ENCODE measurements at regions not wholly inside any gene's neighbourhood (a gene's known extent, or its start where the extent isn't known, plus 50 kb on each side); places are given as distances from the start of the nearest gene placed in this dataset.
"Not testable (repeated sequence)": the region's sequence is repeated elsewhere in the genome, so short reads cannot be mapped to it uniquely, and the experiment has no call there.

DNA sequence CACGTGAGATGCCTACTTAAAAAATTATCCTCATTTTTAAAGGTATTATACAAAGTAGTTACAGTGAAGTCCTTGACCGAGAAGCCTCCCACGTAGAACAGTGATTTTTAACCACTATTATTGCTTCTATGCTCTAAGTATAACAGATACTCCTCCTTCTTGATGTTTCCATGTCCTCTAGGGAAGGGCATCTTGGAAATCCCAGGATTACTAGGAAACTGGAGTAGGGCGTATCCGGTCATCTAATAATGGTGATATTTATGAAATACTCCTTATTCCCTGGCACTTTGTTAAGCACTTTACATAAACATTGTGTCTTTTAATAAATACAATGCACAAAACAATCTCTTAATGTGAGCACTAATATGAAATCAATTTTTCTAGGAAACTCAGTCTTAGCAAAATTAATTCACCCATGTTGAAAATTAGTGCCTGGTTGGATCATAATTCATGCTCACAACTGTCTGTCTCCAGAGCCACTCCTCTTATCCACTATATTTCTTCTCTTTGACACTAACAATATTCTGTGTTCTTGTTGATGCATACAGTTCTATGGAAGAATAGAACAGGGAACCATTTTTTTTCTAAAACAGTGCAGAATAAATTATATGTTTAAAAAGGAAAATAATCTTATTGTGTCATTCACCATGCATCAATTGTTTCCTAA lies 128.6 kb upstream of the SEMA3E start:
- Histone ChIP-seq H3K4me2 (no peak overlapping the region), H3K36me3 (no peaks in the 10 kb centered on the region), H3K27me3 (no peaks in the 10 kb centered on the region), H3K4me1 (no peaks in the 10 kb centered on the region), H3K4me3 (no peak overlapping the region), H3K27ac (no peak overlapping the region), H3K9ac (no peak overlapping the region), H3K9me3 (no peaks in the 10 kb centered on the region), H4K20me1 (no peaks in the 10 kb centered on the region)
- no peak for TF ChIP-seq Cebpa-rat (IDR thresholded peaks at IDR 0.05)

DNA sequence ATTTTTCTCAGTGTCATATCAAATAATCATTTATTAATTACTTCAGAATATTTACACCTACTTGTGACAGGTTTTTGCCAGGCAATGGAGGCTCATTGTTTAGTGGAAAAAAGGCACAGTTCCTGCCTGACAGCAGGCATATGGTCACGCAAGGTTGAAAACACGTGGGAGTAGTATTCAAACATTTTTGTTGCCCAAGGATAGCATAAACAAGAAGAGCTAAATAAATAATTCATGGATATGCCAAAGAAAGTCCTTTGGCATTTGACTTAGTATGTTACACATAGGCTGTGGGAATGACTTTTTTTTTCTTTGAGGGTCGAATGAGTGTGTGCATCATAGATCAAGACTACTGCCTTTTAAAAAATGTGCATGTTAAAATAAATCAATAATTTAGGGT lies 120.5 kb upstream of the SEMA3E start:
- no peak for TF ChIP-seq Cebpa-rat (IDR thresholded peaks at IDR 0.05)
- Histone ChIP-seq H3K4me1 (no peaks in the 10 kb centered on the region), H3K4me2 (no peak overlapping the region), H3K27ac (no peak overlapping the region), H4K20me1 (no peaks in the 10 kb centered on the region), H3K9ac (no peak overlapping the region), H3K9me3 (no peaks in the 10 kb centered on the region), H3K4me3 (no peak overlapping the region), H3K27me3 (no peaks in the 10 kb centered on the region), H3K36me3 (no peaks in the 10 kb centered on the region)

DNA sequence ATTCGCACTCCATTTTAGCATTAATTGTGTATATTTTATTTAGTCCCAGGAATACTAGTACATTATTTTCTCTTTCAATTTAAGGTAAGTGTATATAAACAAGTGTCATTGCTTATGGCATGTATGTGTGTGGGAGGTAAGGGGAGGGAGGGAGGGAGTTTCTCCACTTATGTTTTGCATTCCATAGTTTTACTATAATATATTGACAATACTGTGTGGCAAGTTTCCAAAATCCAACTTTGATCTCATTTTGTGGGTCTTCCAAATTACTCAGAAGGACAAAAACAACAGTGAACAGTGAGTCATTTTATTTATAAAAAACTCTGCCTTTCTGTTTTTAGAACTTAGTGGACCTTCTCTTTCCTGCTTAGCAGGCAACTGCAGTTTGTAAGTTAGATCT lies 102.3 kb upstream of the SEMA3E start:
- no peak overlapping the region for H3K4me2 ChIP-seq
- H4K20me1 ChIP-seq: no peaks in the 10 kb centered on the region
- H3K4me3 ChIP-seq: no peak overlapping the region
- H3K36me3 ChIP-seq: no peaks in the 10 kb centered on the region
- H3K9me3 ChIP-seq: peaks cover 16% of the 10 kb centered on the region
- no peak overlapping the region for H3K27ac ChIP-seq
- H3K4me1 ChIP-seq: no peaks in the 10 kb centered on the region
- H3K9ac ChIP-seq: no peak overlapping the region
- no peak for TF ChIP-seq Cebpa-rat (IDR thresholded peaks at IDR 0.05)
- H3K27me3 ChIP-seq: no peaks in the 10 kb centered on the region

DNA sequence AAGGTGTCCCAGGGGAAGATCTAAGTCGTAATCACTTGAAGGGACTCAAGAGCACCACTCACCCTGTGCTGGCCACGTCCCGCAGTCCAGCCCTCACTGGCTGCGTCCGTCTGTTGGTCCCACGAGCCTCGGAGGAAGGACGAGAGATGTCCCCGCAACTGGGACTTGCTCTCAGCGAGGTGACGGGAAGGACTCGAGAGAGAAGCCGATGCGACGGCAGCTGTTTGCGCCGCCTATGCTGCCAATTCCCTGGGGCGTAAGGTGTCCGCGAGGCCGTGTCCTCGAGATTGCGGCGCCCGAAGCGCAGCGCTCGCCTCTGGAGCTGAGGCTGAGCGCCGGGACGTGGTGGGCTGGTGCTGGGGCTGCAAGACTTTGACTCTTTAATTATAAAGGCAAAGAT lies 100.6 kb upstream of the SEMA3E start:
- Histone ChIP-seq H3K9ac (no peak overlapping the region), H3K27me3 (no peaks in the 10 kb centered on the region), H3K4me3 (no peak overlapping the region), H3K4me2 (no peak overlapping the region), H3K9me3 (peaks cover 11% of the 10 kb centered on the region), H3K36me3 (no peaks in the 10 kb centered on the region), H3K27ac (no peak overlapping the region), H3K4me1 (no peaks in the 10 kb centered on the region), H4K20me1 (no peaks in the 10 kb centered on the region)
- TF ChIP-seq Cebpa-rat (IDR thresholded peaks at IDR 0.05): no peak

DNA sequence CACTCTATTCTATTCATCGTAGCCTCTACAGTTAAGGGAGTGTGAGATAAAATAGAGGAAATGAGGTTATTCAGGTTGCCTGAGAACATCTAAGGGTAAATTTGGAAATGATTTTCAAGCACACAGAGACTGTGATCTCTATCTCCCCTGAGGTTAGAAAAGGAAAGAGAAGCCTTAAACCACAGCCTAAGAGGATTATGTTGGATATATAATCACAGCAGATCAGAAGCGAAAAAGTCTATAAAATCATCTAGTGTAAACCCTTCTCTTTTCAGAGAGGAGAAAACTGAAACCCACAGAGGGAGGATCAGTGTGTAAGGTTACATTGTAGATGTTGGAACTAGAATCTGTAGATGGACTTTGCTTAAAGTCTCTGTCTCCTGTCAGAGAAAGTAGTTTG lies 90.6 kb upstream of the SEMA3E start:
- no peaks in the 10 kb centered on the region for H3K27me3 ChIP-seq
- no peak for TF ChIP-seq Cebpa-rat (IDR thresholded peaks at IDR 0.05)
- H4K20me1 ChIP-seq: no peaks in the 10 kb centered on the region
- H3K9ac ChIP-seq: no peak overlapping the region
- no peaks in the 10 kb centered on the region for H3K9me3 ChIP-seq
- H3K4me1 ChIP-seq: peaks cover 13% of the 10 kb centered on the region
- H3K4me2 ChIP-seq: peak overlapping the region; percentile 2
- H3K27ac ChIP-seq: no peak overlapping the region
- H3K36me3 ChIP-seq: no peaks in the 10 kb centered on the region
- H3K4me3 ChIP-seq: no peak overlapping the region

DNA sequence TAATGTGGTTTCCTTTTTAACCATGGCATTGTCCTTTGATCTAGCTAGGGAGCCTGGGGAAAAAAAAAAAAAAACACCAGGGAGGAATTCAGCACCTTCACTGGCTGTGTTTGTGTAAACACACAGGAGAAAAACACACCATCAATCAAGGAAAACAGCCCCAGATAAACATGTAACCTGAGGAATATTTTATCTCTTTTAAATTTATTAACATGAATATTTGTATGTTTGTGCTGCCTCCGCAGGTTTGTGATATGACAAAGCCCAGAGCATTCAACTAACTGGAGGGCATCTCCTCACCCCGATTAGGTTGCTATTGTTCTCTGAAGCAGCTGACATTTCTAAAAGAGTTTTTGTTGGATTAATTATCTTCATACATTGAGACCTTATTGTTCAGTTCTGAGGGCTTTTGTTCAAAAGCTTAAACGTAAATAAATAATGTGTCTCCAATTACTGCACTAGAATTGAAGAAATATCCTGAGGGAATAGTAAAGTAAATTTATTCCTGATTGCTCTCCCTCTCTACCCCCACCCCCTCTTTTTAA lies 89.4 kb upstream of the SEMA3E start:
- H3K36me3 ChIP-seq: no peaks in the 10 kb centered on the region
- H4K20me1 ChIP-seq: no peaks in the 10 kb centered on the region
- no peak overlapping the region for H3K9ac ChIP-seq
- TF ChIP-seq Cebpa-rat (IDR thresholded peaks at IDR 0.05): no peak
- H3K4me2 ChIP-seq: no peak overlapping the region
- peaks cover 13% of the 10 kb centered on the region for H3K4me1 ChIP-seq
- no peaks in the 10 kb centered on the region for H3K9me3 ChIP-seq
- H3K27ac ChIP-seq: no peak overlapping the region
- H3K4me3 ChIP-seq: no peak overlapping the region
- no peaks in the 10 kb centered on the region for H3K27me3 ChIP-seq

DNA sequence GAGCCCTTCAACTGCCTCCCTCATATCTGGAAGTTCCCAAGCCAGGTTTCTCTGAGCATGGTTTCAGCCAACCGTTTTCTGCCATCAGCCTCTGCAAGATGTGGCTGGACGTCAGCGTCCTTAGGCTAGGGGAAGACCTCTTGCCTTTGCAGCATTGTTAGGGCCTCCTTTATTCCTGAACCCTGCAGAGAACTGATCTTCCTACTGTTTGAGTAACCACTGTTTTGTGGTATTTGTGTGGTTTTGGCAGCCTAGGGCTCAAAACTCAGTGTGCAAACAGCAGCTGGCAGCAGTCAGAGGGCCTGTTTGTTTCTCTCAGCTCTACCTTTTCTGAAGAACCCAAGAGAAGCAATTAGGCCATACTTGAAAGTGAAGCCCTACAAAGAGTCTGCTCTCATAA lies 83.4 kb upstream of the SEMA3E start:
- Histone ChIP-seq H3K4me2 (peak overlapping the region; percentile 4; the same call in 1 of the 2 replicates), H3K9ac (no peak overlapping the region), H3K27me3 (no peaks in the 10 kb centered on the region), H3K36me3 (no peaks in the 10 kb centered on the region), H3K4me3 (no peak overlapping the region), H4K20me1 (no peaks in the 10 kb centered on the region), H3K9me3 (no peaks in the 10 kb centered on the region), H3K27ac (no peak overlapping the region), H3K4me1 (peaks cover 6% of the 10 kb centered on the region)
- TF ChIP-seq Cebpa-rat (IDR thresholded peaks at IDR 0.05): no peak

DNA sequence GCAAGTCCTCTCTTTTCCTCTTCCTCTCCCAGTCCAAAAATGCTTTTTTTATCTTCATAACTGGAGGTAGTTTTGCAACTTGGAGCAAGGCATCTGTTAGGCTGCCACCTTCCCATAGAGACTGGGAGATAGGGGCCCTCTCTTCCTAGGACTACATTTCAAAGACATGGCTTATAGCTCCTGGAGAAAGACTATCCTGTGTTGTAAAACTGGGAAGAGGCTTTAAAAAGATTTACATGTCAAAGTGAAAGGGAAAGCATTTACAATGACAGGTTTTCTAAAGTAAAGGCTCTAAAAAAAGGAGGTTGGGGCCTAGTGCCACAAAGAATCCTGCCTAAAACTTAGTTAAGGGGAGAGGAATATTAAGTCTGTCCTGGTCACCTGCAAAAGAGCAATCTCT lies 82.2 kb upstream of the SEMA3E start:
- TF ChIP-seq Cebpa-rat (IDR thresholded peaks at IDR 0.05): no peak
- H3K27ac ChIP-seq: no peak overlapping the region
- no peaks in the 10 kb centered on the region for H4K20me1 ChIP-seq
- H3K4me1 ChIP-seq: peaks cover 6% of the 10 kb centered on the region
- no peaks in the 10 kb centered on the region for H3K36me3 ChIP-seq
- no peak overlapping the region for H3K4me2 ChIP-seq
- no peak overlapping the region for H3K4me3 ChIP-seq
- no peak overlapping the region for H3K9ac ChIP-seq
- no peaks in the 10 kb centered on the region for H3K9me3 ChIP-seq
- H3K27me3 ChIP-seq: no peaks in the 10 kb centered on the region

DNA sequence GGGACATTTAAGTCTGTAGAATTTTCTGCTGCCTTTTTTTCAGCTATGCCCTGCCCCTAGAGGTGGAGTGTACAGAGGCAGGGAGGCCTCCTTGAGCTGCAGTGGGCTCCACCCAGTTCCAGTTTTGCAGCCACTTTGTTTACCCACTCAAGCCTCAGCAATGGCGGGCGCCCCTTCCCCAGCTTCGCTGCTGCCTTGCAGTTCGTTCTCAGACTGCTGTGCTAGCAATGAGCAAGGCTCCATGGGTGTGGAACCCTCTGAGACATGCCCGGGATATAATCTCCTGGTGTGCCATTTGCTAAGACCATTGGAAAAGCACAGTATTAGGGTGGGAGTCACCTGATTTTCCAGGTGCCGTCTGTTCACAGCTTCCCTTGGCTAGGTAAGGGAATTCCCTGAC lies 68.0 kb upstream of the SEMA3E start:
- not testable (repeated sequence) for H3K36me3 ChIP-seq, H3K4me3 ChIP-seq, H3K4me1 ChIP-seq, H4K20me1 ChIP-seq, H3K27me3 ChIP-seq, H3K9me3 ChIP-seq, H3K9ac ChIP-seq, H3K27ac ChIP-seq, H3K4me2 ChIP-seq

DNA sequence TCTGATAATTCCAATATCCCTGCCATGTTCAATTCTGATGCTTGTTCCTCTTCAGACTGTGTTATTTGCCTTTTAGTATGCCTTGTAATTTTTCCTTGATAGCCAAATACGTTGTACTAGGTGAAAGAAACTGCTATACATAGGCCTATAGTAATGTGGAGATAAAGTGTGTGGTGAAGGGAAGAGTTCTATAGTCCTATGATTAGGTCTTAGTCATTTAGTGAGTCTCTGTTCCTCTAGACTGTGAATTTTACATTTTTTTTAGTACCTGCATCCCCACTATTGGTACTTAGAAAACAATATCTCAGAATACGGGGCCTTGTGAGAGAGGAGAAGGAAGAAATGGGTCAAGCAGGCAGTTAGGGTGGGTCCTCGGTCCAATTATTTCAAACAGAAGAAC lies 59.6 kb upstream of the SEMA3E start:
- H3K4me1 ChIP-seq: no peaks in the 10 kb centered on the region
- H3K4me3 ChIP-seq: no peak overlapping the region
- H3K4me2 ChIP-seq: no peak overlapping the region
- no peak overlapping the region for H3K9ac ChIP-seq
- no peaks in the 10 kb centered on the region for H3K27me3 ChIP-seq
- no peak overlapping the region for H3K27ac ChIP-seq
- no peaks in the 10 kb centered on the region for H4K20me1 ChIP-seq
- TF ChIP-seq Cebpa-rat (IDR thresholded peaks at IDR 0.05): no peak
- 0 out of 2 replicates have a peak, but pooled peaks cover 6% of the 10 kb centered on the region for H3K9me3 ChIP-seq
- no peaks in the 10 kb centered on the region for H3K36me3 ChIP-seq

DNA sequence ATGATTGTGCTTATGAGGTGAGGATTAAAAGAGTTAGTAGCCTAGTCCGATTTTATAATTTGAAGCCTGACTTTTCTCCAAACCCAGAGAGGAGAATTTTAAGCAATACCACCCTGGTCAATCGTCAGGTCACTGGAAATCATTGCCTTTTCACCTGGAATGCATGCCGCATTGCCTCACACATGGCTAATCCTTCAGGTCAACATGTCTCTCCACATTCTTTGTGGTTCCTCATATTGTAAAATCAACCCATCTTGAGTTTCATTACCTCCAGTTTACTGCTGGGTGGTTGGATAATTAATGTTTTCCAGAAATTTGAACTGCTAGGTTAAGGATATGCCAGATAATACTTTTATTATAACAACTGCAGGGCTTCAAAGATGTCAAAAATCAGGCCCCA lies 55.6 kb upstream of the SEMA3E start:
- H3K27me3 ChIP-seq: no peaks in the 10 kb centered on the region
- no peak for TF ChIP-seq Cebpa-rat (IDR thresholded peaks at IDR 0.05)
- peaks cover 16% of the 10 kb centered on the region for H3K4me1 ChIP-seq
- H3K9ac ChIP-seq: no peak overlapping the region
- no peaks in the 10 kb centered on the region for H3K36me3 ChIP-seq
- no peak overlapping the region for H3K4me3 ChIP-seq
- H3K27ac ChIP-seq: no peak overlapping the region
- H3K4me2 ChIP-seq: no peak overlapping the region
- H3K9me3 ChIP-seq: 0 out of 2 replicates have a peak, but pooled peaks cover 6% of the 10 kb centered on the region
- no peaks in the 10 kb centered on the region for H4K20me1 ChIP-seq

Data from BLaER1 (cell line).